CD4-positive, alpha-beta T cell treated with Interleukin-17A for 1 hour (primary cell): ENCODE measurements at regions not wholly inside any gene's neighbourhood (a gene's known extent, or its start where the extent isn't known, plus 50 kb on each side); places are given as distances from the start of the nearest gene placed in this dataset.
A peak's percentile ranks its signal among the peaks of the same experiment; 100 is the strongest.
"Not testable (repeated sequence)": the region's sequence is repeated elsewhere in the genome, so short reads cannot be mapped to it uniquely, and the experiment has no call there.

Experiments
- DNase-seq: peaks from one replicate; pipeline ENCODE4 v3.0.0-alpha.2; 2020

GRCh38 chr1:18564676-18565075 lies 66.0 kb upstream of the PAX7 start:
- DNase-seq: no peak

- no peak for DNase-seq
Observed at GRCh38 chr1:18565321-18565720, 65.3 kb upstream of the PAX7 start.

- no peak for DNase-seq
Observed at GRCh38 chr1:18568489-18568888, 62.2 kb upstream of the PAX7 start.

GRCh38 chr1:18569251-18569650 lies 61.4 kb upstream of the PAX7 start:
- DNase-seq: no peak

GRCh38 chr1:18569811-18570545 lies 60.7 kb upstream of the PAX7 start:
- DNase-seq: no peak

- DNase-seq: no peak
Observed at GRCh38 chr1:18571275-18571674, 59.4 kb upstream of the PAX7 start.

- no peak for DNase-seq
Observed at GRCh38 chr1:18572022-18572880, 58.4 kb upstream of the PAX7 start.

- DNase-seq: no peak
Observed at GRCh38 chr1:18573170-18573569, 57.5 kb upstream of the PAX7 start.

- no peak for DNase-seq
Observed at GRCh38 chr1:18574754-18575153, 55.9 kb upstream of the PAX7 start.

- DNase-seq: peak; percentile 37
Observed at GRCh38 chr1:18575620-18576019, 55.0 kb upstream of the PAX7 start.

- no peak for DNase-seq
Observed at GRCh38 chr1:18578271-18578670, 52.4 kb upstream of the PAX7 start.

- DNase-seq: not testable (repeated sequence)
Observed at GRCh38 chr1:18579267-18579666, 51.4 kb upstream of the PAX7 start.

- DNase-seq: no peak
Observed at GRCh38 chr1:18580047-18580446, 50.6 kb upstream of the PAX7 start.

GRCh38 chr1:18580691-18581419 lies 49.8 kb upstream of the PAX7 start:
- no peak for DNase-seq
